Smooth muscle cell (in vitro differentiated cells): ENCODE measurements at regions not wholly inside any gene's neighbourhood (a gene's known extent, or its start where the extent isn't known, plus 50 kb on each side); places are given as distances from the start of the nearest gene placed in this dataset.

Experiments
- DNase-seq: peaks from one replicate; lab custom pipeline; 2025; ENCODE audit not compliant: unreplicated experiment; lab: John Stamatoyannopoulos, UW
- H2AFZ ChIP-seq: fragments of 200-600 bp; sonication (generic); 2 replicates; pipeline ENCODE4 v1.6.0; 2016; ENCODE audit warnings: antibody characterized with exemption, low read depth, mild to moderate bottlenecking
- H3F3A ChIP-seq: fragments of 200-600 bp; sonication (generic); 2 replicates; pipeline ENCODE4 v1.6.0; 2017; ENCODE audit warnings: antibody characterized with exemption, low read depth
- H3K27ac ChIP-seq: fragments of 200-600 bp; sonication (generic); 2 replicates; pipeline ENCODE4 v1.5.1; 2016; ENCODE audit warnings: low read depth, mild to moderate bottlenecking
- H3K27me3 ChIP-seq: fragments of 200-600 bp; sonication (generic); 2 replicates; pipeline ENCODE4 v1.6.1; 2016; ENCODE audit warnings: low read depth, mild to moderate bottlenecking
- H3K36me3 ChIP-seq: fragments of 200-600 bp; sonication (generic); 2 replicates; pipeline ENCODE4 v1.5.1; 2016; ENCODE audit warnings: low read depth
- H3K4me1 ChIP-seq: fragments of 200-600 bp; sonication (generic); 2 replicates; pipeline ENCODE4 v1.5.1; 2016; ENCODE audit warnings: low read depth
- H3K4me2 ChIP-seq: fragments of 200-600 bp; sonication (generic); 2 replicates; pipeline ENCODE4 v1.6.0; 2016; ENCODE audit warnings: mild to moderate bottlenecking
- H3K4me3 ChIP-seq: fragments of 200-600 bp; sonication (generic); 2 replicates; pipeline ENCODE4 v1.5.1; 2016; ENCODE audit warnings: mild to moderate bottlenecking
- H3K79me2 ChIP-seq: fragments of 200-600 bp; sonication (generic); 2 replicates; pipeline ENCODE4 v1.6.0; 2016; ENCODE audit warnings: low read depth, mild to moderate bottlenecking
- H3K9ac ChIP-seq: fragments of 200-600 bp; sonication (generic); 2 replicates; pipeline ENCODE4 v1.6.0; 2016; ENCODE audit warnings: low read depth
- H3K9me3 ChIP-seq: fragments of 200-600 bp; sonication (generic); replicated peaks from 2 replicates; pipeline ENCODE4 v1.5.1; 2016; ENCODE audit warnings: low read depth
- H4K20me1 ChIP-seq: fragments of 200-600 bp; sonication (generic); 2 replicates; pipeline ENCODE4 v1.6.0; 2016; ENCODE audit warnings: low read depth
- CTCF ChIP-seq: fragments of 200-600 bp; sonication (generic); IDR thresholded peaks from 2 replicates; pipeline ENCODE4 v1.5.1; 2017; ENCODE audit warnings: borderline replicate concordance, mild to moderate bottlenecking, antibody characterized with exemption; ENCODE audit not compliant: insufficient read depth, poor library complexity, severe bottlenecking
- WGBS: methylation state at CpG from one replicate; pipeline ENCODE4 v1.1.7; 2016; ENCODE audit warnings: low lambda C conversion rate; 5-methylcytosine and 5-hydroxymethylcytosine counted together

GRCh38 chr3:64809086-64809485 is 121.3 kb upstream of the ADAMTS9 start:
- Histone ChIP-seq H3K4me2 (no peak overlapping the region), H3K79me2 (no peaks in the 10 kb centered on the region), H4K20me1 (no peaks in the 10 kb centered on the region), H3K9ac (no peak overlapping the region), H3K4me1 (peaks cover under 1% of the 10 kb centered on the region), H3K4me3 (no peak overlapping the region), H3K27me3 (no peaks in the 10 kb centered on the region), H2AFZ (no peak overlapping the region), H3K27ac (no peak overlapping the region), H3K9me3 (no peaks in the 10 kb centered on the region), H3K36me3 (peaks cover 4% of the 10 kb centered on the region), H3F3A (peaks cover 3% of the 10 kb centered on the region)
- no peak for TF ChIP-seq CTCF
- 91% methylated on average over 2 of the region's 2 CpGs for WGBS
- no peak for DNase-seq

GRCh38 chr3:64808061-64808460 is 120.3 kb upstream of the ADAMTS9 start:
- Histone ChIP-seq H3K27ac (no peak overlapping the region), H3K9ac (no peak overlapping the region), H3K4me3 (no peak overlapping the region), H3F3A (peaks cover 10% of the 10 kb centered on the region), H3K27me3 (no peaks in the 10 kb centered on the region), H3K79me2 (no peaks in the 10 kb centered on the region), H3K4me1 (peaks cover 8% of the 10 kb centered on the region), H3K36me3 (peaks cover 4% of the 10 kb centered on the region), H4K20me1 (no peaks in the 10 kb centered on the region), H3K9me3 (no peaks in the 10 kb centered on the region), H2AFZ (no peak overlapping the region), H3K4me2 (no peak overlapping the region)
- DNase-seq = no peak
- TF ChIP-seq CTCF = no peak

- no peak for TF ChIP-seq CTCF
- 90% methylated on average over 6 of the region's 6 CpGs for WGBS
- Histone ChIP-seq H3K36me3 (peaks cover 4% of the 10 kb centered on the region), H3K27ac (no peak overlapping the region), H3K4me2 (no peak overlapping the region), H4K20me1 (no peaks in the 10 kb centered on the region), H3F3A (peaks cover 22% of the 10 kb centered on the region), H3K4me1 (peaks cover 15% of the 10 kb centered on the region), H3K9me3 (no peaks in the 10 kb centered on the region), H3K9ac (no peak overlapping the region), H2AFZ (no peak overlapping the region), H3K4me3 (no peak overlapping the region), H3K79me2 (no peaks in the 10 kb centered on the region), H3K27me3 (no peaks in the 10 kb centered on the region)
- no peak for DNase-seq
Measured at GRCh38 chr3:64806668-64807605, 119.1 kb upstream of the ADAMTS9 start.

GRCh38 chr3:64805978-64806377 is 118.2 kb upstream of the ADAMTS9 start:
- Histone ChIP-seq H3K4me1 (peaks cover 15% of the 10 kb centered on the region), H3K79me2 (no peaks in the 10 kb centered on the region), H3K27ac (no peak overlapping the region), H2AFZ (no peak overlapping the region), H4K20me1 (no peaks in the 10 kb centered on the region), H3K9me3 (no peaks in the 10 kb centered on the region), H3K27me3 (no peaks in the 10 kb centered on the region), H3K4me3 (no peak overlapping the region), H3K4me2 (no peak overlapping the region), H3K36me3 (no peaks in the 10 kb centered on the region), H3F3A (peaks cover 25% of the 10 kb centered on the region), H3K9ac (no peak overlapping the region)
- WGBS = 98% methylated on average over 2 of the region's 2 CpGs
- DNase-seq = no peak
- TF ChIP-seq CTCF = no peak
